A549 (cell line): ENCODE measurements at regions not wholly inside any gene's neighbourhood (a gene's known extent, or its start where the extent isn't known, plus 50 kb on each side); places are given as distances from the start of the nearest gene placed in this dataset.

ENCODE experiments used
- ATAC-seq, 2 experiments: fragments of 200-7000 bp in 1 of 2; fragments of >200 bp in 1 of 2; cut with Nextera tagmentation in 1 of 2; cut with Tn5 transposase in 1 of 2; 3 replicates each; pipeline versions ENCODE4 v1.8.0 to v1.9.1; 2018 to 2020; ENCODE audit warnings: mild to moderate bottlenecking in 1 of 2, moderate library complexity in 1 of 2
- CTCF ChIA-PET: fragments of 300-600 bp; sonication (Branson Sonifier 250); formaldehyde crosslinking; extraction: SDS; loops from one replicate; lab custom pipeline; 2021; ENCODE audit warnings: antibody characterized with exemption, inconsistent platforms; lab: Yijun Ruan, JAX
- POLR2A ChIA-PET: fragments of 350-600 bp; formaldehyde crosslinking; extraction: SDS; loops from one replicate; lab custom pipeline; 2021; ENCODE audit warnings: antibody characterized with exemption, inconsistent platforms; lab: Yijun Ruan, JAX
- DNase-seq, 2 experiments: peaks; one replicate each; pipeline versions ENCODE4 v3.0.0 to v3.0.0-alpha.2; 2011 to 2016; ENCODE audit warnings: low read depth in 1 of 2, low spot score in 1 of 2
- FAIRE-seq: peaks from 2 replicates; lab custom pipeline; 2011; peaks lifted over from hg19 to GRCh38; lab: Jason Lieb, UNC
- H3K27ac ChIP-seq, 2 experiments: fragments of >200 bp; sonication (Bioruptor Twin); formaldehyde crosslinking; 3 replicates each; pipeline ENCODE4 v1.5.1; 2016 to 2017
- H3K4me1 ChIP-seq: fragments of >200 bp; sonication (Bioruptor Twin); formaldehyde crosslinking; 3 replicates; pipeline ENCODE4 v1.6.1; 2016
- H3K4me2 ChIP-seq: fragments of >200 bp; sonication (Bioruptor Twin); formaldehyde crosslinking; 3 replicates; pipeline ENCODE4 v1.6.1; 2016
- H3K4me3 ChIP-seq: fragments of >200 bp; sonication (Bioruptor Twin); formaldehyde crosslinking; 3 replicates; pipeline ENCODE4 v1.5.1; 2016
- H3K9me3 ChIP-seq: fragments of >200 bp; sonication (Bioruptor Twin); formaldehyde crosslinking; 3 replicates; pipeline ENCODE4 v1.6.1; 2016
- EHF ChIP-seq: fragments of 250-450 bp; sonication (Bioruptor Pico); IDR thresholded peaks from 2 replicates; pipeline ENCODE4 v1.5.0; 2020; ENCODE audit warnings: mild to moderate bottlenecking
- EP300 ChIP-seq, 2 experiments: fragments of >200 bp; sonication (Bioruptor Twin); formaldehyde crosslinking; IDR thresholded peaks; 2 replicates in 1 of 2; 3 replicates in 1 of 2; pipeline ENCODE4 v1.6.1; 2016 to 2017
- JUNB ChIP-seq: fragments of >200 bp; sonication (Bioruptor Twin); formaldehyde crosslinking; IDR thresholded peaks from 2 replicates; pipeline ENCODE4 v1.6.1; 2016
- MYC ChIP-seq: IDR thresholded peaks from 2 replicates; pipeline ENCODE4 v1.6.1; 2012; ENCODE audit warnings: mild to moderate bottlenecking, inconsistent platforms, low read length, improper control_type of control experiment, borderline replicate concordance
- NFE2L2 ChIP-seq: fragments of 150-350 bp; conservative IDR thresholded peaks from 2 replicates; pipeline ENCODE4 v1.6.1; 2014; ENCODE audit warnings: low read length
- NPAS2 ChIP-seq: fragments of 250-450 bp; sonication (Bioruptor Pico); IDR thresholded peaks from 2 replicates; pipeline ENCODE4 v1.8.0; 2022; ENCODE audit warnings: mild to moderate bottlenecking, moderate library complexity, borderline replicate concordance
- POLR2AphosphoS2 ChIP-seq: conservative IDR thresholded peaks from 2 replicates; pipeline ENCODE4 v1.6.1; 2012; ENCODE audit warnings: low read length, improper control_type of control experiment, inconsistent platforms
- TP53 ChIP-seq: fragments of 250-450 bp; sonication (Bioruptor Pico); IDR thresholded peaks from 2 replicates; pipeline ENCODE4 v1.5.0; 2021; ENCODE audit warnings: mild to moderate bottlenecking, moderate library complexity
- WGBS: methylation state at CpG from one replicate; pipeline ENCODE4 v1.1.6; 2017; ENCODE audit errors: missing lambda C conversion rate; 5-methylcytosine and 5-hydroxymethylcytosine counted together
- TF ChIP-seq, protein P1 (sequence below): fragments of >200 bp; sonication (Bioruptor Twin); formaldehyde crosslinking; IDR thresholded peaks from 3 replicates; pipeline ENCODE4 v1.5.1; 2016
- TF ChIP-seq, protein P2 (sequence below): fragments of 450-650 bp; IDR thresholded peaks from 2 replicates; pipeline ENCODE4 v1.6.1; 2014; ENCODE audit warnings: antibody characterized with exemption
- TF ChIP-seq, protein P3 (sequence below): fragments of 250-450 bp; sonication (Bioruptor Pico); IDR thresholded peaks from 2 replicates; pipeline ENCODE4 v1.5.0; 2020; ENCODE audit warnings: low read depth, mild to moderate bottlenecking, moderate library complexity
- TF ChIP-seq, protein P4 (sequence below): IDR thresholded peaks from 2 replicates; pipeline ENCODE4 v1.6.1; 2012; ENCODE audit warnings: low read depth, borderline replicate concordance
- TF ChIP-seq, protein P5 (sequence below): fragments of 200-600 bp; sonication (generic); IDR thresholded peaks from 2 replicates; pipeline ENCODE4 v1.6.1; 2016; ENCODE audit warnings: antibody characterized with exemption, mild to moderate bottlenecking, moderate library complexity

DNA sequence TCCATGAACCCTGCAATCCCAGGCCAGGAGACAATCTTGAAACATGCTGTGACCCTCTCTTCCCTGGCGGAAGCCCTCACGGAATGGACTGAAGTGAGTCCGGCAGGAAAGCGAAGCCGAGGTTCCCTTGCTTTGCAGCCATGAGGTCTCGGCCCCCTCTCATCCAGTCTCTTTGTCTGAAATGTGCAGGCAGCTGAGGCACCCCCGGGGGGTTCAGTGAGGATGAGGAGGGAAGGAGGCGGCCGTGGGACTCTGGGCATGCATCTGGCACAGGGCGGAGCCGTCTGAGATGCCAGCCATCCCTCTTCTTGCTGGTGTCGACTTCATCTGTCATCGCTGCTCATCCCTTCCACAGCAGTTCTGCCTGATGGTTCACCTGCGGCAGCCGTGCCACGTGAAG is 1485.7 kb downstream of the BRD1 start:
- DNase-seq (no peak), FAIRE-seq (no peak), ATAC-seq (no peak; a peak in 1 of 6 replicates)
- Histone ChIP-seq H3K4me3 (no peak overlapping the region), H3K4me2 (no peak overlapping the region), H3K9me3 (no peaks in the 10 kb centered on the region), H3K4me1 (peaks cover 3% of the 10 kb centered on the region; the same call in 2 of the 3 replicates), H3K27ac (peak overlapping the region in 1 of 2 experiments; percentile 27; a peak in 2 of 6 replicates)
- ChIA-PET CTCF (no interaction called here), POLR2A (no interaction called here)
- TF ChIP-seq MYC (no peak), TP53 (CRISPR knock-in tag) (no peak)
- TF ChIP-seq, all 56 proteins: peak for 0
- 86% methylated on average over 16 of the region's 16 CpGs for WGBS

DNA sequence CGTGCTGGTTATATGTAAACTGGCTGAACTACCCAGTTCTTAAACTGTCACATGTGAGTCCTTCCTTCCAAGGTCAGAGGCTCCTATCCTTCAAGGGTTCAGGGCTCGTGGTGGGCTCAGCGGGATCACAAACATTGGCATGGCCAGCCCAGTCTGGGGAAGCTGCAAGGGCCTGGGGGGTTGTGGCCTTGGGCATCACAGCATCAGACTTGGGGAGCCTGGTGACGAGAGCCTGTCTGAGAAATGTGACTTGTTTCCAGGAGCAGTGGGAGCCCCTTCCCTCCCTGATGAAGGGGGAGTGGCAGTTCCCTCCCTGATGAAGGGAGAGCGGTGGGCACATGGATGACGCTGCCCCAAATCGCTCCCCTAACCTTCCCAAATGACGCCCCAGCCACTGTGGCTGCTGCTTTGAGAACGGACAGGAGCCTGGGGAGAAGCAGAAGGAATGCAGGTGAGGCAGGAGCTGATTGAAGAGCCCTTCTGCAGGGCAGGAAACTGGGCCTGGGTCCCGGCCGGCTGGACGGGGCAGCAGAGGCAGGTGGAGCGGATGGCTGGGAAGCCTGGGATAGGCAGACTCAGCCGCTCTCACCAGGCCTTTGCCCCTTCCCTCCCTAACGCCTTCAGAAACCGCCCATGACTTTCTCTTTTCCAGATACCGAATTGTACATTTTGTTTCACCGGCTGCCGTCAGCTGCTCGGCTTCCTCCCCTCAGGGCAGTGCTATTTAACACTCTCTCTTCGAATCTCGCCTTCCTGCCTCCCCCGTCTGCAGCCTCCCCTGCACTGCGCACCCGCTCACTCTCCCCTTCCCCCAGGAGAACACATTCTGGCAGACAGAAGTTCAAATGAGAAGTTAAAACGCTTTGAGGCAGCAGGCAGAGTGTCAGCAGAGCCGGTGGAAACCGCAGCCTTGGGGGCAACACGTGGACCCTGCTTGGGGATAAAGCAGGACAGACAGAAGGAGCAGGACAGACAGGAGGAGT is 1486.7 kb downstream of the BRD1 start:
- no peaks in the 10 kb centered on the region for H3K9me3 ChIP-seq
- CTCF ChIA-PET, result no interaction called here
- no peak for DNase-seq
- no peak for ATAC-seq
- H3K4me3 ChIP-seq, result no peak overlapping the region
- no peak overlapping the region for H3K4me2 ChIP-seq
- TF ChIP-seq, protein P1, sequence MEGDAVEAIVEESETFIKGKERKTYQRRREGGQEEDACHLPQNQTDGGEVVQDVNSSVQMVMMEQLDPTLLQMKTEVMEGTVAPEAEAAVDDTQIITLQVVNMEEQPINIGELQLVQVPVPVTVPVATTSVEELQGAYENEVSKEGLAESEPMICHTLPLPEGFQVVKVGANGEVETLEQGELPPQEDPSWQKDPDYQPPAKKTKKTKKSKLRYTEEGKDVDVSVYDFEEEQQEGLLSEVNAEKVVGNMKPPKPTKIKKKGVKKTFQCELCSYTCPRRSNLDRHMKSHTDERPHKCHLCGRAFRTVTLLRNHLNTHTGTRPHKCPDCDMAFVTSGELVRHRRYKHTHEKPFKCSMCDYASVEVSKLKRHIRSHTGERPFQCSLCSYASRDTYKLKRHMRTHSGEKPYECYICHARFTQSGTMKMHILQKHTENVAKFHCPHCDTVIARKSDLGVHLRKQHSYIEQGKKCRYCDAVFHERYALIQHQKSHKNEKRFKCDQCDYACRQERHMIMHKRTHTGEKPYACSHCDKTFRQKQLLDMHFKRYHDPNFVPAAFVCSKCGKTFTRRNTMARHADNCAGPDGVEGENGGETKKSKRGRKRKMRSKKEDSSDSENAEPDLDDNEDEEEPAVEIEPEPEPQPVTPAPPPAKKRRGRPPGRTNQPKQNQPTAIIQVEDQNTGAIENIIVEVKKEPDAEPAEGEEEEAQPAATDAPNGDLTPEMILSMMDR, result no peak
- no peak for TF ChIP-seq POLR2AphosphoS2
- TF ChIP-seq, protein P2, sequence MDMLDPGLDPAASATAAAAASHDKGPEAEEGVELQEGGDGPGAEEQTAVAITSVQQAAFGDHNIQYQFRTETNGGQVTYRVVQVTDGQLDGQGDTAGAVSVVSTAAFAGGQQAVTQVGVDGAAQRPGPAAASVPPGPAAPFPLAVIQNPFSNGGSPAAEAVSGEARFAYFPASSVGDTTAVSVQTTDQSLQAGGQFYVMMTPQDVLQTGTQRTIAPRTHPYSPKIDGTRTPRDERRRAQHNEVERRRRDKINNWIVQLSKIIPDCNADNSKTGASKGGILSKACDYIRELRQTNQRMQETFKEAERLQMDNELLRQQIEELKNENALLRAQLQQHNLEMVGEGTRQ, result no peak
- TF ChIP-seq MYC, result no peak
- TF ChIP-seq NPAS2 (CRISPR knock-in tag), result no peak
- TF ChIP-seq, protein P3, sequence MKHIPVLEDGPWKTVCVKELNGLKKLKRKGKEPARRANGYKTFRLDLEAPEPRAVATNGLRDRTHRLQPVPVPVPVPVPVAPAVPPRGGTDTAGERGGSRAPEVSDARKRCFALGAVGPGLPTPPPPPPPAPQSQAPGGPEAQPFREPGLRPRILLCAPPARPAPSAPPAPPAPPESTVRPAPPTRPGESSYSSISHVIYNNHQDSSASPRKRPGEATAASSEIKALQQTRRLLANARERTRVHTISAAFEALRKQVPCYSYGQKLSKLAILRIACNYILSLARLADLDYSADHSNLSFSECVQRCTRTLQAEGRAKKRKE (CRISPR knock-in tag), result no peak
- TF ChIP-seq, protein P4, sequence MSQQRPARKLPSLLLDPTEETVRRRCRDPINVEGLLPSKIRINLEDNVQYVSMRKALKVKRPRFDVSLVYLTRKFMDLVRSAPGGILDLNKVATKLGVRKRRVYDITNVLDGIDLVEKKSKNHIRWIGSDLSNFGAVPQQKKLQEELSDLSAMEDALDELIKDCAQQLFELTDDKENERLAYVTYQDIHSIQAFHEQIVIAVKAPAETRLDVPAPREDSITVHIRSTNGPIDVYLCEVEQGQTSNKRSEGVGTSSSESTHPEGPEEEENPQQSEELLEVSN, result no peak
- TF ChIP-seq, protein P5, sequence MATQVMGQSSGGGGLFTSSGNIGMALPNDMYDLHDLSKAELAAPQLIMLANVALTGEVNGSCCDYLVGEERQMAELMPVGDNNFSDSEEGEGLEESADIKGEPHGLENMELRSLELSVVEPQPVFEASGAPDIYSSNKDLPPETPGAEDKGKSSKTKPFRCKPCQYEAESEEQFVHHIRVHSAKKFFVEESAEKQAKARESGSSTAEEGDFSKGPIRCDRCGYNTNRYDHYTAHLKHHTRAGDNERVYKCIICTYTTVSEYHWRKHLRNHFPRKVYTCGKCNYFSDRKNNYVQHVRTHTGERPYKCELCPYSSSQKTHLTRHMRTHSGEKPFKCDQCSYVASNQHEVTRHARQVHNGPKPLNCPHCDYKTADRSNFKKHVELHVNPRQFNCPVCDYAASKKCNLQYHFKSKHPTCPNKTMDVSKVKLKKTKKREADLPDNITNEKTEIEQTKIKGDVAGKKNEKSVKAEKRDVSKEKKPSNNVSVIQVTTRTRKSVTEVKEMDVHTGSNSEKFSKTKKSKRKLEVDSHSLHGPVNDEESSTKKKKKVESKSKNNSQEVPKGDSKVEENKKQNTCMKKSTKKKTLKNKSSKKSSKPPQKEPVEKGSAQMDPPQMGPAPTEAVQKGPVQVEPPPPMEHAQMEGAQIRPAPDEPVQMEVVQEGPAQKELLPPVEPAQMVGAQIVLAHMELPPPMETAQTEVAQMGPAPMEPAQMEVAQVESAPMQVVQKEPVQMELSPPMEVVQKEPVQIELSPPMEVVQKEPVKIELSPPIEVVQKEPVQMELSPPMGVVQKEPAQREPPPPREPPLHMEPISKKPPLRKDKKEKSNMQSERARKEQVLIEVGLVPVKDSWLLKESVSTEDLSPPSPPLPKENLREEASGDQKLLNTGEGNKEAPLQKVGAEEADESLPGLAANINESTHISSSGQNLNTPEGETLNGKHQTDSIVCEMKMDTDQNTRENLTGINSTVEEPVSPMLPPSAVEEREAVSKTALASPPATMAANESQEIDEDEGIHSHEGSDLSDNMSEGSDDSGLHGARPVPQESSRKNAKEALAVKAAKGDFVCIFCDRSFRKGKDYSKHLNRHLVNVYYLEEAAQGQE, result no peak
- TF ChIP-seq NFE2L2, result no peak
- TF ChIP-seq EHF (CRISPR knock-in tag), result no peak
- no peak for TF ChIP-seq JUNB
- TF ChIP-seq EP300 (IDR thresholded peaks at IDR 0.05), result no peak
- TF ChIP-seq, all 56 proteins: peak for 0
- Histone ChIP-seq H3K4me1 (peaks cover 5% of the 10 kb centered on the region; the same call in 2 of the 3 replicates), H3K27ac (peak overlapping the region in 1 of 2 experiments; percentile 27; a peak in 2 of 6 replicates)
- POLR2A ChIA-PET, result no interaction called here
- WGBS, result 88% methylated on average over 28 of the region's 29 CpGs
- no peak for FAIRE-seq
